GM12865 (cell line): ENCODE measurements at regions not wholly inside any gene's neighbourhood (a gene's known extent, or its start where the extent isn't known, plus 50 kb on each side); places are given as distances from the start of the nearest gene placed in this dataset.

Source experiments
- DNase-seq: peaks from one replicate; pipeline ENCODE4 v3.0.0; 2010; ENCODE audit warnings: low read depth
- H3K4me3 ChIP-seq: 2 replicates; pipeline ENCODE4 v1.5.1; 2011; ENCODE audit warnings: mild to moderate bottlenecking, low read depth, low read length, control low read depth
- CTCF ChIP-seq: IDR thresholded peaks from 2 replicates; pipeline ENCODE4 v1.5.1; 2011; ENCODE audit warnings: low read length, control low read depth, low read depth, inconsistent platforms; ENCODE audit not compliant: insufficient read depth; ENCODE audit errors: missing control alignments

DNA sequence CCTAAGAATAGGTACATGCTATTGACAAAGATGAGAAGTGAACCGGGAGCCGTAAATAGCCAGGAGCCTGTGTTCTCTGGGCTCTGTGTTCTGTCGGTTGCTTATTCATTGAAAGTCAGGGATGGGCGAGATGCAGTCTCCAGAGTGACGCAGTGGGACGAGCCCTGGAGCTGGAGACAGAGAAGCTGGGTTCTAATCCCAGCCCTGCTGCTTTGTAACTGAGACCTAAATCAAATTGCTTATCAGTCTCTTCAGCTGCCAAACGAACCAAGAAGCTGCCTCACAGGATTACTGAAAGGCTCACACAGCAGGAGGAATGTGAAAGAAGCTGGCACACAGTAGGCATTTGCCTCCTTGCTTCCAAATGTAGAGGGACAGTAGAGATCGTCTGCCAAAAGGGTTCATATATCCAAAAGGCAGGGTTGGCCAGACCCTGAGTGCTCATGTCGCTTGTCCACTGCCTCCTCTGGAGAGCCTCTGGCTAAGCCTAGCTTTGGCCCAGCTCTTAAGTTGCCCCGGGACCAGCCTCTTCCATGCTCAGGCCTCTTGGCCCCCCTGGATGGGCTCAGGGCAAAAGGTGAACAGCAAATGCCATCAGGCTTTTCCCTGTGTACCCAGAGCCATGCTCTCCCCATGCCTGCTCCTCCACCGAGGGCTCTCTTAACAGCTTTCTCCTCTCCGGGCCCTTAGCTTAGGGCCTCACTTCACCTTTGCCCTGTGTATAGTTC, 134.2 kb upstream of the IPO9 start:
- H3K4me3 ChIP-seq, result no peak overlapping the region
- DNase-seq, result no peak
- TF ChIP-seq CTCF, result no peak

- TF ChIP-seq CTCF, result no peak
- DNase-seq, result no peak
- no peak overlapping the region for H3K4me3 ChIP-seq
Observed at GRCh38 chr1:201695607-201696006, 133.3 kb upstream of the IPO9 start.

DNA sequence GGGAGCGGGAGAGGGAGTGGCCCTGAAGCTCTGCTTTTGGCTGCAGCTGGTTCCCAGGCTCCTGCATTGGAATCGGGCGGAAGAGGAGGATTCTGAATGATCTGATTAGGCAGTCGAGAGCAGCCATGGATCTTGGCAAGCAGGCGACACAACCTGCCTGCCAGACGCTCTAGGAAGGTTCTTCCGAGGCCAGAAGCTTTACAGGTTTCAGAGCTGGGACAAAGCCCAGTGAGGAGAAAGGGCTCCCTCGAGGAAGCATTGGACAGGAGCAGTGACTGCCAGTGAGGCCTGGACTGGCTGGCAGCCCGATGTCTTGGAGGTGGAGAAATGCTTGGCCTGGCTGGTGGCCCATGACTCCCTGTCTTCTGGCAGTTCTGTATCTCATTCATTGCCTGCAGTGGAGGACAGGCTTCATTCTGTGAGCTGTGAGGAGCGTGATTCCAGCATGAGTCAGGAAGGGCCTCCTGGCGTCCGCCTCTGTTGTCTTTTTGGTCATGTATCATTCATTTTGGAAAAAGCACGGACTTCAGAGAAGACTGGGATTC, 132.7 kb upstream of the IPO9 start:
- no peak for DNase-seq
- no peak for TF ChIP-seq CTCF
- H3K4me3 ChIP-seq, result no peak overlapping the region

- no peak for TF ChIP-seq CTCF
- DNase-seq, result no peak
- no peak overlapping the region for H3K4me3 ChIP-seq
Observed at GRCh38 chr1:201697174-201697573, 131.8 kb upstream of the IPO9 start.

GRCh38 chr1:201701831-201702230, 127.1 kb upstream of the IPO9 start:
- H3K4me3 ChIP-seq, result no peak overlapping the region
- no peak for TF ChIP-seq CTCF
- DNase-seq, result no peak

- DNase-seq, result no peak
- no peak for TF ChIP-seq CTCF
- no peak overlapping the region for H3K4me3 ChIP-seq
Observed at GRCh38 chr1:201702936-201703335, 126.0 kb upstream of the IPO9 start.
